Panc1 (cell line): ENCODE measurements at regions not wholly inside any gene's neighbourhood (a gene's known extent, or its start where the extent isn't known, plus 50 kb on each side); places are given as distances from the start of the nearest gene placed in this dataset.

ENCODE experiments used
- ATAC-seq: fragments of 200-7000 bp; cut with Tn5 transposase; 2 replicates; pipeline ENCODE4 v1.9.1; 2020; ENCODE audit warnings: mild to moderate bottlenecking, moderate library complexity
- BruUV-seq: library from RNA; stranded (reverse); fragments of 400-500 nt; replicated peaks from 2 replicates; lab custom pipeline; 2021; lab: Mats Ljungman, UMichigan
- CTCF ChIA-PET: fragments of 300-600 bp; sonication (Branson Sonifier 250); formaldehyde crosslinking; loops from one replicate; lab custom pipeline; 2022; ENCODE audit warnings: antibody characterized with exemption; lab: Charles Lee
- POLR2A ChIA-PET: fragments of 300-600 bp; sonication (Branson Sonifier 250); formaldehyde crosslinking; loops from one replicate; lab custom pipeline; 2022; ENCODE audit warnings: antibody characterized with exemption; lab: Charles Lee
- DNase-seq: peaks from one replicate; pipeline ENCODE4 v3.0.0-alpha.2; 2010; ENCODE audit warnings: low read depth, low spot score
- H3K27ac ChIP-seq: 2 replicates; pipeline ENCODE4 v1.5.1; 2011; ENCODE audit warnings: mild to moderate bottlenecking, low read length, inconsistent platforms
- H3K27me3 ChIP-seq: fragments of 200-500 bp; sonication (Bioruptor generic); 2 replicates; pipeline ENCODE4 v1.6.0; 2014; ENCODE audit warnings: low read length, inconsistent platforms; ENCODE audit not compliant: control insufficient read depth, insufficient read depth
- H3K36me3 ChIP-seq: fragments of 200-500 bp; sonication (Bioruptor generic); 2 replicates; pipeline ENCODE4 v1.5.1; 2014; ENCODE audit warnings: inconsistent platforms, mild to moderate bottlenecking, low read length, moderate library complexity; ENCODE audit not compliant: control insufficient read depth, insufficient read depth
- H3K4me1 ChIP-seq: 2 replicates; pipeline ENCODE4 v1.5.1; 2011; ENCODE audit warnings: inconsistent platforms, mild to moderate bottlenecking, low read length, moderate library complexity; ENCODE audit not compliant: control insufficient read depth, insufficient read depth
- H3K4me3 ChIP-seq, 2 experiments: 2 replicates each; pipeline ENCODE4 v1.5.1; 2011 to 2012; ENCODE audit warnings: low read depth in 2 of 2, low read length in 2 of 2, mild to moderate bottlenecking in 2 of 2, inconsistent platforms in 1 of 2, moderate library complexity in 1 of 2
- H3K9me3 ChIP-seq: fragments of 200-500 bp; sonication (Bioruptor generic); 2 replicates; pipeline ENCODE4 v1.5.1; 2014; ENCODE audit warnings: low read depth, mild to moderate bottlenecking, inconsistent platforms, low read length, moderate library complexity; ENCODE audit not compliant: control insufficient read depth, insufficient read depth
- CTCF ChIP-seq: fragments of 450-650 bp; IDR thresholded peaks from 2 replicates; pipeline ENCODE4 v1.5.1; 2017; ENCODE audit warnings: mild to moderate bottlenecking
- POLR2AphosphoS5 ChIP-seq: IDR thresholded peaks from 2 replicates; pipeline ENCODE4 v1.6.1; 2012; ENCODE audit warnings: mild to moderate bottlenecking, low read depth, low read length, moderate library complexity
- SIN3A ChIP-seq: IDR thresholded peaks from 2 replicates; pipeline ENCODE4 v1.6.1; 2012; ENCODE audit warnings: low read depth, mild to moderate bottlenecking, low read length, moderate library complexity, borderline replicate concordance; ENCODE audit not compliant: insufficient read depth
- TCF7L2 ChIP-seq: IDR thresholded peaks from 2 replicates; pipeline ENCODE4 v1.6.1; 2011; ENCODE audit warnings: mild to moderate bottlenecking, low read depth, low read length, inconsistent platforms
- in situ Hi-C: cut with HindIII; loops from 2 replicates; pipeline ENCODE4 v1.10.0; 2016; ENCODE audit warnings: low sequenced_read_pairs, low pct_unique_long_range_greater_than_20kb
- intact Hi-C: fragments of 100-400 bp; cut with micrococcal nuclease; formaldehyde crosslinking; loops from one replicate; pipeline ENCODE4 v1.10.0; 2022; ENCODE audit not compliant: unreplicated experiment
- TF ChIP-seq, protein P1 (sequence below), 2 experiments: IDR thresholded peaks; 2 replicates each; pipeline ENCODE4 v1.6.1; 2011 to 2012; ENCODE audit warnings: low read depth in 2 of 2, control low read depth in 1 of 2, low read length in 1 of 2, mild to moderate bottlenecking in 1 of 2, moderate library complexity in 1 of 2; ENCODE audit not compliant: insufficient read depth in 1 of 2

DNA sequence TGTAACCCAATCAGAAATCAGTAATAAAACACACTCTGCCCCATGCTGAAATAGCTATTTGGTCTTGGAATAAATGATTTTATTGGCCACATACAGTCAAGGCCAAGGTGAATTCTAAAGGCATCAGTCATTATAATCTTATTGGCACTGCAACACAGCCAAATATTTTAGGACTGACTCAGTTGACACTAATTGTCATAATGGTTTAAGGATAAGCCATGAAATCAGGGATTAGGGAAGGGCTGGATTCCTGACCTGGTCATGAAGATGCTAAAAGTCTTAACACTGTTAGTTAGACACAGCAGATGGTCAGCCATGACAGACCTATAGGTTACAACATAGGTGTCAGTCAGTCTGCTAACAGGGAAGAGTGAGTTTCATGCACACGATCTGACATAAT is 330.3 kb upstream of the NPSR1 start:
- in situ Hi-C loops: no loop called here
- CTCF ChIA-PET: no interaction called here

DNA sequence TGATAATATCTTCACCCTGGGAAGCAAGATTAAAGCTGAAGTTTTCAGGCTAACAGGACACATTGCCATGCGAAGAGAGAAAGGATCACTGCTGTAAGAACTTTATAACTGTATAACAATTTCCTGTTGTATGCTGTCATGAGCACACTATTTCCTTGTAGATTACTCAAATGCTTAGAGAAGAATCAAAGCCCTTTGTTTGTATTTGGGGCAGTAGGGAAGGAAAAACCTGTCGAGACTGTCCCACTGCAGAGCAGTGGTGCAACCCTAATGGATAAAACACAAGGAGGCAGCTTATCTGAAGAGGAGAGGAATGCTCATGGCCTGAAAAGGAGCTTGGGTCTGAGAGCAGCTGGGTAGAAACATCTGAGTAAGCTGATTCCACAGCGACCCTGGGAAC is 327.7 kb upstream of the NPSR1 start:
- ChIA-PET CTCF (no interaction called here), POLR2A (no interaction called here)
- H3K4me3 ChIP-seq: no peak overlapping the region
- no peak for TF ChIP-seq CTCF
- no peak for TF ChIP-seq POLR2AphosphoS5
- no peak for TF ChIP-seq SIN3A
- TF ChIP-seq TCF7L2: no peak
- TF ChIP-seq, protein P1, sequence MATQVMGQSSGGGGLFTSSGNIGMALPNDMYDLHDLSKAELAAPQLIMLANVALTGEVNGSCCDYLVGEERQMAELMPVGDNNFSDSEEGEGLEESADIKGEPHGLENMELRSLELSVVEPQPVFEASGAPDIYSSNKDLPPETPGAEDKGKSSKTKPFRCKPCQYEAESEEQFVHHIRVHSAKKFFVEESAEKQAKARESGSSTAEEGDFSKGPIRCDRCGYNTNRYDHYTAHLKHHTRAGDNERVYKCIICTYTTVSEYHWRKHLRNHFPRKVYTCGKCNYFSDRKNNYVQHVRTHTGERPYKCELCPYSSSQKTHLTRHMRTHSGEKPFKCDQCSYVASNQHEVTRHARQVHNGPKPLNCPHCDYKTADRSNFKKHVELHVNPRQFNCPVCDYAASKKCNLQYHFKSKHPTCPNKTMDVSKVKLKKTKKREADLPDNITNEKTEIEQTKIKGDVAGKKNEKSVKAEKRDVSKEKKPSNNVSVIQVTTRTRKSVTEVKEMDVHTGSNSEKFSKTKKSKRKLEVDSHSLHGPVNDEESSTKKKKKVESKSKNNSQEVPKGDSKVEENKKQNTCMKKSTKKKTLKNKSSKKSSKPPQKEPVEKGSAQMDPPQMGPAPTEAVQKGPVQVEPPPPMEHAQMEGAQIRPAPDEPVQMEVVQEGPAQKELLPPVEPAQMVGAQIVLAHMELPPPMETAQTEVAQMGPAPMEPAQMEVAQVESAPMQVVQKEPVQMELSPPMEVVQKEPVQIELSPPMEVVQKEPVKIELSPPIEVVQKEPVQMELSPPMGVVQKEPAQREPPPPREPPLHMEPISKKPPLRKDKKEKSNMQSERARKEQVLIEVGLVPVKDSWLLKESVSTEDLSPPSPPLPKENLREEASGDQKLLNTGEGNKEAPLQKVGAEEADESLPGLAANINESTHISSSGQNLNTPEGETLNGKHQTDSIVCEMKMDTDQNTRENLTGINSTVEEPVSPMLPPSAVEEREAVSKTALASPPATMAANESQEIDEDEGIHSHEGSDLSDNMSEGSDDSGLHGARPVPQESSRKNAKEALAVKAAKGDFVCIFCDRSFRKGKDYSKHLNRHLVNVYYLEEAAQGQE (IDR thresholded peaks at IDR 0.05; ENCODE audit: insufficient read depth in 1 of 2, low read depth in 2 of 2, low read length in 1 of 2): no peak
- no TSS peak for BruUV-seq
- in situ Hi-C loops (no loop called here), intact Hi-C loops (no loop called here)
- no peak for DNase-seq
- H3K27me3 ChIP-seq: no peaks in the 10 kb centered on the region
- H3K27ac ChIP-seq: no peak overlapping the region
- H3K9me3 ChIP-seq: no peaks in the 10 kb centered on the region
- ATAC-seq: no peak
- H3K36me3 ChIP-seq: no peaks in the 10 kb centered on the region
- no peaks in the 10 kb centered on the region for H3K4me1 ChIP-seq

More for the DNA sequence above, 330.3 kb upstream of the NPSR1 start:
- DNase-seq: no peak
- Histone ChIP-seq H3K27me3 (no peaks in the 10 kb centered on the region), H3K9me3 (no peaks in the 10 kb centered on the region), H3K36me3 (no peaks in the 10 kb centered on the region), H3K4me3 (no peak overlapping the region), H3K4me1 (no peaks in the 10 kb centered on the region), H3K27ac (no peak overlapping the region)
- intact Hi-C loops: loop anchor here (10.0 kb wide), 2 partner anchors 97 to 707 kb away; partner anchors contain the start of gene DPY19L1
- ATAC-seq: no peak
- BruUV-seq: no TSS peak
- POLR2A ChIA-PET: no interaction called here
- no peak for TF ChIP-seq CTCF
- TF ChIP-seq, protein P1 (IDR thresholded peaks at IDR 0.05; ENCODE audit: insufficient read depth in 1 of 2, low read depth in 2 of 2, low read length in 1 of 2): no peak
